Ectodermal cell (in vitro differentiated cells): ENCODE measurements at regions not wholly inside any gene's neighbourhood (a gene's known extent, or its start where the extent isn't known, plus 50 kb on each side); places are given as distances from the start of the nearest gene placed in this dataset.

Source experiments
- H3K27ac ChIP-seq: 2 replicates; pipeline ENCODE4 v1.7.0; 2013; ENCODE audit warnings: mild to moderate bottlenecking, low read depth, low read length; ENCODE audit not compliant: insufficient read depth, poor library complexity, severe bottlenecking
- H3K27me3 ChIP-seq: 2 replicates; pipeline ENCODE4 v1.7.0; 2013; ENCODE audit warnings: mild to moderate bottlenecking, low read length; ENCODE audit not compliant: insufficient read depth, control insufficient read depth, poor library complexity, severe bottlenecking
- H3K36me3 ChIP-seq: one replicate; pipeline ENCODE4 v1.7.0; 2013; ENCODE audit warnings: low read length; ENCODE audit not compliant: control insufficient read depth, insufficient read depth
- H3K4me1 ChIP-seq: one replicate; pipeline ENCODE4 v1.7.0; 2013; ENCODE audit warnings: low read length; ENCODE audit not compliant: control insufficient read depth, insufficient read depth
- H3K4me3 ChIP-seq: 2 replicates; pipeline ENCODE4 v1.7.0; 2013; ENCODE audit warnings: low read depth, low read length, control low read depth; ENCODE audit not compliant: insufficient read depth
- H3K9me3 ChIP-seq: 2 replicates; pipeline ENCODE4 v1.7.0; 2013; ENCODE audit warnings: mild to moderate bottlenecking, low read length, moderate library complexity; ENCODE audit not compliant: control insufficient read depth
- WGBS, 2 experiments: methylation state at CpG; one replicate each; pipeline ENCODE4 v1.1.7; 2013; ENCODE audit warnings: missing lambda C conversion rate in 2 of 2; 5-methylcytosine and 5-hydroxymethylcytosine counted together

- 82 to 92% methylated on average over 2 of the region's 3 CpGs for WGBS, 2 experiments
- Histone ChIP-seq H3K27ac (no peak overlapping the region), H3K36me3 (no peaks in the 10 kb centered on the region), H3K9me3 (no peaks in the 10 kb centered on the region), H3K4me3 (no peak overlapping the region), H3K4me1 (no peaks in the 10 kb centered on the region), H3K27me3 (no peaks in the 10 kb centered on the region)
Measured at GRCh38 chrX:38985375-38985774, 184.1 kb downstream of the MID1IP1 start.

- no peak overlapping the region for H3K27ac ChIP-seq
- no peak overlapping the region for H3K4me3 ChIP-seq
- no peaks in the 10 kb centered on the region for H3K4me1 ChIP-seq
- no peaks in the 10 kb centered on the region for H3K36me3 ChIP-seq
- WGBS, 2 experiments: 86% methylated on average over 2 of the region's 2 CpGs; no CpG with 5 or more reads in 1 of the 2 experiments
- H3K27me3 ChIP-seq: no peaks in the 10 kb centered on the region
- H3K9me3 ChIP-seq: no peaks in the 10 kb centered on the region
Measured at GRCh38 chrX:38985945-38986344, 184.7 kb downstream of the MID1IP1 start.

- no peaks in the 10 kb centered on the region for H3K9me3 ChIP-seq
- H3K27me3 ChIP-seq: no peaks in the 10 kb centered on the region
- H3K36me3 ChIP-seq: no peaks in the 10 kb centered on the region
- no peak overlapping the region for H3K4me3 ChIP-seq
- H3K27ac ChIP-seq: no peak overlapping the region
- no peaks in the 10 kb centered on the region for H3K4me1 ChIP-seq
- 74 to 93% methylated on average over 2 to 3 of the region's 3 CpGs for WGBS, 2 experiments
Measured at GRCh38 chrX:38986586-38986985, 185.3 kb downstream of the MID1IP1 start.

GRCh38 chrX:38987198-38987651 lies 186.0 kb downstream of the MID1IP1 start:
- Histone ChIP-seq H3K9me3 (no peaks in the 10 kb centered on the region), H3K27ac (no peak overlapping the region), H3K27me3 (no peaks in the 10 kb centered on the region), H3K36me3 (no peaks in the 10 kb centered on the region), H3K4me3 (no peak overlapping the region), H3K4me1 (no peaks in the 10 kb centered on the region)
- 87% methylated on average over 2 to 4 of the region's 4 CpGs for WGBS, 2 experiments

- WGBS, 2 experiments: 94 to 97% methylated on average over 2 of the region's 2 CpGs
- H3K27me3 ChIP-seq: no peaks in the 10 kb centered on the region
Measured at GRCh38 chrX:38988301-38988700, 187.0 kb downstream of the MID1IP1 start.

GRCh38 chrX:38989076-38989475 lies 187.8 kb downstream of the MID1IP1 start:
- Histone ChIP-seq H3K9me3 (no peaks in the 10 kb centered on the region), H3K27me3 (no peaks in the 10 kb centered on the region), H3K36me3 (no peaks in the 10 kb centered on the region), H3K4me3 (no peak overlapping the region), H3K27ac (no peak overlapping the region), H3K4me1 (no peaks in the 10 kb centered on the region)
- 75 to 95% methylated on average over 1 of the region's 1 CpG for WGBS, 2 experiments

More at GRCh38 chrX:38988301-38988700, 187.0 kb downstream of the MID1IP1 start:
- H3K4me3 ChIP-seq: no peak overlapping the region
- no peaks in the 10 kb centered on the region for H3K36me3 ChIP-seq
- no peak overlapping the region for H3K27ac ChIP-seq
- no peaks in the 10 kb centered on the region for H3K4me1 ChIP-seq
- no peaks in the 10 kb centered on the region for H3K9me3 ChIP-seq

- H3K36me3 ChIP-seq: no peaks in the 10 kb centered on the region
- H3K27ac ChIP-seq: no peak overlapping the region
- H3K27me3 ChIP-seq: no peaks in the 10 kb centered on the region
- H3K4me3 ChIP-seq: no peak overlapping the region
- no peaks in the 10 kb centered on the region for H3K9me3 ChIP-seq
- WGBS, 2 experiments: 77 to 79% methylated on average over 3 of the region's 3 CpGs
- no peaks in the 10 kb centered on the region for H3K4me1 ChIP-seq
Measured at GRCh38 chrX:38991656-38992440, 190.6 kb downstream of the MID1IP1 start.

- 94 to 96% methylated on average over 11 to 12 of the region's 12 CpGs for WGBS, 2 experiments
- Histone ChIP-seq H3K4me3 (no peak overlapping the region), H3K27ac (no peak overlapping the region), H3K9me3 (no peaks in the 10 kb centered on the region), H3K36me3 (no peaks in the 10 kb centered on the region), H3K27me3 (no peaks in the 10 kb centered on the region), H3K4me1 (no peaks in the 10 kb centered on the region)
Measured at GRCh38 chrX:38992441-38993096, 191.3 kb downstream of the MID1IP1 start.

GRCh38 chrX:38993500-38993899 lies 192.2 kb downstream of the MID1IP1 start:
- no CpG with 5 or more reads among the region's 1 CpG for WGBS, 2 experiments
- H3K4me1 ChIP-seq: no peaks in the 10 kb centered on the region
- H3K36me3 ChIP-seq: no peaks in the 10 kb centered on the region
- no peak overlapping the region for H3K27ac ChIP-seq
- no peaks in the 10 kb centered on the region for H3K9me3 ChIP-seq
- H3K27me3 ChIP-seq: no peaks in the 10 kb centered on the region
- no peak overlapping the region for H3K4me3 ChIP-seq

- H3K4me1 ChIP-seq: no peaks in the 10 kb centered on the region
- no peaks in the 10 kb centered on the region for H3K9me3 ChIP-seq
- no peaks in the 10 kb centered on the region for H3K27me3 ChIP-seq
- H3K27ac ChIP-seq: no peak overlapping the region
- WGBS, 2 experiments: 95 to 98% methylated on average over 2 of the region's 2 CpGs
- no peak overlapping the region for H3K4me3 ChIP-seq
- no peaks in the 10 kb centered on the region for H3K36me3 ChIP-seq
Measured at GRCh38 chrX:38999099-38999498, 197.8 kb downstream of the MID1IP1 start.
